ENCODE measurements at regions not wholly inside any gene's neighbourhood (a gene's known extent, or its start where the extent isn't known, plus 50 kb on each side); places are given as distances from the start of the nearest gene placed in this dataset.

DNA sequence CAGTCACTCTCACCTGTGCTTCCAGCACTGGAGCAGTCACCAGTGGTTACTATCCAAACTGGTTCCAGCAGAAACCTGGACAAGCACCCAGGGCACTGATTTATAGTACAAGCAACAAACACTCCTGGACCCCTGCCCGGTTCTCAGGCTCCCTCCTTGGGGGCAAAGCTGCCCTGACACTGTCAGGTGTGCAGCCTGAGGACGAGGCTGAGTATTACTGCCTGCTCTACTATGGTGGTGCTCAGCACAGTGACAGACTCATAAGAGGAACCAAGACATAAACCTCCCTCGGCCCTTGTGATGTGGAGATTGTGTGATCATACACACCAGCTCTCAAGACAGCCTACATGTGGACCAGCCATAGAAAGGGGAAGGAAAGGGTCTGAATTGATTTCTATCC lies 113.3 kb downstream of the ZNF280B start:
- DNase-seq: no peak

DNA sequence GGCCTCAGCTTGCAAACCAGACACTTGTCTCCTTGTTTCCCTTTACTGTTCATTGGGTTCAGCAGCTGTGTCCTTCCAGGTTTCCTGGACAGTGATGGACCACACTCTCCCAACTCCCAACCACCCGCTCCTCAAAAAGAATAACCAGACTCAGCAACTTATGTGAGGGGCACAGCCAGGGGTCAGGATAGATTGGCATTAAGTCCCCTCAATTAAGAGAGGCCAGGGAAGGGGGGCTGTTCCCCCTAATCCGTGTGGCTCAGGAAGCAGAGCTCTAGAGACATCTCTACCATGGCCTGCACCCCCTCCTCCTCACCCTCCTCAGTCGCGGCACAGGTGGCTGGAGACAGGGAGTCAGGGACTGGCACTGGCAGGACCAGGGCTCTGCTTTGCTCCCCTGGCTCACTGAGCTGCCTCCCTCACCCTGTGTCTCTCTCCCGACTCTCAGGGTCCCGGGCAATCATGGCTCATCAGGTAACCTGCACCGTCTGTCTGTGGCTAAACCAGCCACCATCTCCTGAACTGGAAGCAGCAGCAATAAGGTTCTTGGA lies 111.7 kb downstream of the ZNF280B start:
- no peak for DNase-seq

DNA sequence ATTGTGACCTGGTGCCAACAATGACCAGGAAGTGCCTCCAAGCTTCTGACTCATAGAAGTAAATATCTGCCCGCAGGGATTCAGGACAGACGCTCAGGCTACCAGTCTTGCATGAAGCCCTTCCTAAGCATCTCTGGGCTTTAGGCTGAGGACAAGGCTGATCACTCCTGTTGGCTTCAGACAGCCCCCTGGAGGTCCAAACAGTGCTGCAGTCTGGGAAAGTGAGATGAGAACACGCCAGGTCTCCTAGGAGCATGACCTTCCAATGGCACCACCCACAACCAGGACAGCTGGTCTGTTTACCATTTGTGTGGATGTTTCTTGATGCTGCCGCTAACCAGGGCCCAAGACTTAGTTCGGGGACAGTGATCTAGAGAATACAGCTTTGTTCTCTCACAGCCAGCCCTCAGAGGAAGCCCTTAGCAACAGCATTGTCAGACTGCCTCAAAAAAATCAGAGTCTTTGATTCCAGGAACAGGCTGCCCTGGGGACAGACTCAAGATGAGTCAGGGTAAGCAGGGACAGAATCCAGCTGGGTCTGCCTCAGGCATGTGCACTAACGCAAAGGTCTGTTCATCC lies 111.2 kb downstream of the ZNF280B start:
- DNase-seq: peak; percentile 24 to 65 (median 43)

DNA sequence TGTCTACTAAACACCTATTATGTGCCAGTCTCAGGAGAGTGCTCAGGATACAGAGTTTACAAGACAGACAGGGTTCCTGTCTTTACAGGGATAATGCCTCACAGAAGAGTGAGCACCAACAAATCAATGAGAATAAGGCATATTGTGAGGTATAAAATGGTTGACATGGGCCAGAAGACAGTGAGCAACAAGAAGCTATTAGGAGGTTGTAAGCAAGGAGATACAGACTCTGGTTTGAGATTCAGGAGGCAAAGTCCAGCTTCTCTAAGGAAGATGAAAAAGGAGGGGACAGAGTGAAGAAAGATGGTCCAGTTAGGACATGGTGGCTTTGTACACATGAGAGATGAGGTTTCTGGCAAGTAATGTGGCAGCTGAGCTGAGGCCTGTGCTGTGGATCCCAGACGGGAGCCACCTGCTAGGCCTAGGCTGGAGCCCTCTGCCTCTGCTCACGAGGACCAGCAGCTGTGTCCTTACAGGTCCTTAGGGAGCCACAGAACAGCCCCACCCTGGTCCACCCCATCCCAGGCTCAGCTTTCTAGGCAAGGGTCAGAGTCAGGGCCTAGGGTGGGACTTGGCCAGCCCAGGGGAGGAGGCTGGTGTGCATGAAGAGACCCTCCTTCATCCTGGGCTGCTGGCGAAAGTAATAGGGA lies 110.5 kb downstream of the ZNF280B start:
- no peak for DNase-seq

DNA sequence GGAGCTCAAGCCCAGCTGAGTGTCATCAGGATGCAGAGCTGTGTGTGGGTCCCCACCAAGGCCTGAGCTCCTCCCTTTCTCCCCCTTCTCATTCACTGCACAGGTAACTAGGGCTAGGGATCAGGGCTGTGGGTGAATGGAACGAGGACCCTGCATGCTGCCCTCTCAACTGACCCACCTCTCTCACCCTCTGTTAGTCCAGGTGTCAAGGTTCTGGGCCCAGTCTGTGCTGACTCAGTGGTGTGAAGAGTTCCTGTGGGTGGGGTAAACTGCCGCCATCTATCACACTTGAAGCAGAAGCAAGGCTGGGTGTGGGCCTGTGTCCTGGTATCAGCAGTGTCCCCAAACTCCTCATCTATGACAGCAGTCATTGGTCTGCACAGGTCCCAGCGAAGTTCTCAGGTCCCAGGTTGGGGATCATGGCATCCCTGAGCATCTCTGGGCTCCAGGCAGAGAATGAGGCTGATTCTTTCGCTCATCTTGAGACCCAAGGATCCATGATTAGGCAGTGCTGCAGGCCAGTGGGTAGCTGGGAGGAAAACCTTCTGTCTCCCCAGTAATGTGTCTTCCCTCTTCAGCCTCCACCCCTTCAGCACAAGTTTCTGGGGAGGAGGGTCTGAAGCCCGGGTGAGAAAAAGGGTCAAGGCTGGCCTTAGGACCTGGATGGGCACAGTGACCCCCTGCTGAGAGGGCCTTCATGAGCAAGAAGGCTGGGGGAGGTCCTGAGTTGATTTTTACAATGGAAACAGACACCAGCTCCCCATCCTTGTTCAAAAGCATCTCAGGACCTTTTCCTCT lies 109.8 kb downstream of the ZNF280B start:
- no peak for DNase-seq

- no peak for DNase-seq
Measured at GRCh38 chr22:22400099-22400498, 108.4 kb downstream of the ZNF280B start.

DNA sequence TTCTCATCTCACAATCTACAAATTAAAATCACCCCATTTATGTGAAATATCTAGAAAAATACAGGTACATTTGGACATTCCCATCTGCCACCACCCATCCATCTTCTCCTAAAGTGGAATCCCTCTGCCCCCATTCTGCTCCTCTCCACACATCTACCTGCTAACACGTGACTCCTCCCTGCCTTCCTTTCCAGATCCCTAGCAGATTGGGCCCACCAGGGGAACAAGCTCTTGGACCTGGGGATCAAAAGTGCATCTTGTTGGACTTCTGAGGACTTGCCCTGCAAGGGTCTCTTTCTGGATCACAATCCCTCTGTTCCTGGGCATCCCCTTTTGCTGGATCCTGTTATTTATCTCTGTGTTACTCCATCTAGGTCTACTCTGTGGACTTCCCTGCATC lies 107.6 kb downstream of the ZNF280B start:
- DNase-seq: no peak

GRCh38 chr22:22401381-22401780 lies 107.2 kb downstream of the ZNF280B start:
- no peak for DNase-seq

- no peak for DNase-seq
Measured at GRCh38 chr22:22403306-22403705, 105.2 kb downstream of the ZNF280B start.

DNA sequence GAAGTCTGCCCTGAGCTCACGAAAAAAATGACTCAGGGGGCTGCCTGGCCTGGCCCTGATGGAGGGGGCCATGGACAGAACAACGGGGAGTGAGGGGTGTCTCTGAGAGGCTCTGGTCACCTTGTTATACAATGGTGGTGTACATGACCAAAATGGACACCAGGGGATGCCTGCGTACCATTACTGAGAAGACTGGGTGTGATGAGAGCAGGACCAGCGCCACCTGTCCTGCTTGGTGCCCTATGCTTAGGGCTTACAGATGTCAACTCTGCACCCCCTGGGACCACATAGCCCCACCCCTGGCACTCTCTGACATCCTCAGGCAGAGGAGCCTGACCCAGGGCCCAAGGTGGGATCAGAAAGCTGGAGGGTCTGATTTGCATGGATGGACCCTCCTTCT lies 104.8 kb downstream of the ZNF280B start:
- DNase-seq: no peak

DNA sequence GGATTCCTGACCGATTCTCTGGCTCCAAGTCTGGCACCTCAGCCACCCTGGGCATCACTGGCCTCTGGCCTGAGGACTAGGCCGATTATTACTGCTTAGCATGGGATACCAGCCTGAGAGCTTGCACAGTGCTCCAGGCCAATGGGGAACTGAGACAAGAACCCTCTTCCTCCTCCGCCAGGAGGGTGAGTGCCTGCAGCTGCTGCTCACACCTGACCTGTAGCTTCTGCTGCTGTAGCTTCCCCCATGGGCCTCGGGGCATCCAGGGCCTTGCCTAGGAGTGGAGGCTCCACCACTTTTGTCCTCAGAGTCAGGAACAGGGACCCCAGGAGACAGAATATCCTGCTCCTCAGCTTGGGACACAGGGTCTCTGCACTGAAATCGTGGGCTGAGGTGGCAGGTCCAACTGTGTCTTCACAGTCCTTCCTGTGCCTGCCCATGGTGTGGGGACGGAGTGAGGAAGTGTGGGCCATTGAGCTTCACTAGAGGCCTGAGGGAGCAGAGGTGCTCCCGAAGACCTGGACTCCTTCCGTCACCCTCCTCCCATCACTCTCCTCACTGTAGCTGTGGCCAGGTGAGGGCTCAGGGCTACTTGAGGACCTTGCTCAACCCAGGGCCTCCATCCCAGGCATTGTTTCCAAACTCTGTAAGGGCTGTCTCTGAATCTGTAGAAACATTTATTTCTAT lies 103.8 kb downstream of the ZNF280B start:
- no peak for DNase-seq

DNA sequence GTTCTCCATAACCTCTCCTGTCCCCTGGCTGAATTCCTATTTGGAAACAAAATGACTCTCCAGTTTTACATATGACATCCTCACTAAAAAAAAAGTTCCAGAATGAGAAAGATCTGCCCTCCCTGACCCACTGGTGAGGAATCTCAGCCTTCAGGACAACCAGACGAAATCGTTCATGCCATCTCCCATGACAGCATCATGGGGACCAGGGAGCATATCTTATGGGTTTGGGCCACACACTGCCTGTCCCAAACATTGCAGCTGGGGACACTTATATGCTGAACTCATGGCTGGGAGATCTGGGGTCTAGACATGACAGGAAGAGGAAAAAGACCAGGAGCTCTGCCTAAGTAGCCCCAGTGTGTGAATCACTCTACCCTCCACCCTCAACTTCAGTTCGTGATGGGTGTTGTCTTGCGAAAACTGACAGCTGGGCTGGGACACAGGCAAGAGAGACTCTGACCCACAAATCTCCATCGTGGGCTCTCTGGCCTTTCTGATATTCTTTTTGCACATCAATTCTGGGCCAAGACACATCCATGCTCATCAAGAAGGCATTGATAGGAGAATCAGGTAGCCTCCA lies 102.0 kb downstream of the ZNF280B start:
- DNase-seq: no peak

DNA sequence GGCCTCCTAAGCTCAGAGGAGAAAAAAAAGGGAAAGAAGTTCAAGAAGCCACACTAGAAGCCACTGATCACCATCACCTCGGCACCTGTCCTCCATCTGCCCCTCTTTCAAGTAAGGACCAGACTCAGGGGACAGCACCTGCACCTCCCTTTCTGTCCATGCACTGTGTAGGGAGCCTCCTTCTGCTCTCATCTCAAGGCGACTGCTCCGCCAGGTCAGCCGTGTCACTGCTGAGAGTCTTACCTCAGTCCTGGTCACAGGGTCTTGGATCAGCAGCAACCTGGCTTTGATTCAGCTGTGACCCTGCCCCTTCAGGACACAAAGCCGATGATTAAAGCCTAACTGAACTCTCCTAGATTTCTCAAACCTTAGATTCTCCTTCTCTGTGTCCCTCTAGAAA lies 101.5 kb downstream of the ZNF280B start:
- no peak for DNase-seq

- no peak for DNase-seq
Measured at GRCh38 chr22:22408269-22408668, 100.3 kb downstream of the ZNF280B start.

DNA sequence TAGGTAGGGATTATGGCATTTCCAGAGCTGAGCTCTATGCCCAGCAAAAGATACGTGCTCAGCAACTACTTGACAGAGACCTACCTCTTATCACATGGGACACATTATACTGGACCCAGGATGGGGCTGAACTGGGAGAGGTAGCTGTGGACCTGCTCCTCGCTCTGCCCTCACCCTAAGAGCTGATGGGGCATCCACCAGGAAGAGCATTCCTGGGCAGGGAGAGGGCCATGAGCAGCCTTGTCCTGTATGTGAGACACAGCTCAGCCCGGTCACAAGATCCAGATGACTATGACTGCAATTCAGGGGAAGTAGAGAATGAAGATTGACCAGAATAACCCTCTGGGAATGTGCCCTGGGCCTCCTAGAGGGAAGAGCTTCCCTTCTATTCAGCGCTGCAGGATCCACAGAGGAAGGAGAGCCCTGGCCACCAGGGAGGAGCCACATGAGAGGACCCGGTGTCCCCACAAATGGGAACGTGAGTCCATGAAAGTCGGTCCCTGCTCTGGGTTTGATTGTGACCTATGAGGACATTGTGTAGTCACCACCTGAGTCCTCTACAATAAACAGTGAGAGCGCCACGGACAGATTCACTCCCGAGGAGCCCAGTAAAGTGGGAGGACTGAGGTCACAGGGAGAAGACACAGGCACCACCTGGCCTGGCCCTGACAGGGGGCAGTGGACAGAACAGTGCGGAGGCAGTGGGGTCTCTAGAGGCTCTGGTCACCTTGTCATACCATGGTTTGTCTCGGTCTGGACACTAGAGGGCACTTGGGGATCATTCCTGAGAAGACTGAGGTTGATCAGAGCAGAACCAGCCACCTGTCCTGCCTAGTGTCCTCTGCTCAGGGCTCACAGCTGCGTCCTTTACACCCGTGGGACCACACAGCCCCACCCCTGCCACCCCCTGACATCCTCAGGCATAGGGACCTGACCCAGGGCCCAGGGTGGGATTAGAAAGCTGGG lies 99.5 kb downstream of the ZNF280B start:
- DNase-seq: peak in 1 of 3 donors; percentile 33

GRCh38 chr22:22410121-22410520 lies 98.4 kb downstream of the ZNF280B start:
- peak in 1 of 3 donors; percentile 54 for DNase-seq

GRCh38 chr22:22410677-22411076 lies 97.9 kb downstream of the ZNF280B start:
- DNase-seq: no peak

- DNase-seq: no peak
Measured at GRCh38 chr22:22414266-22414665, 94.3 kb downstream of the ZNF280B start.

GRCh38 chr22:22417495-22418162 lies 90.9 kb downstream of the ZNF280B start:
- DNase-seq: no peak

GRCh38 chr22:22418163-22418549 lies 90.4 kb downstream of the ZNF280B start:
- no peak for DNase-seq
